ENCODE measurements at regions not wholly inside any gene's neighbourhood (a gene's known extent, or its start where the extent isn't known, plus 50 kb on each side); places are given as distances from the start of the nearest gene placed in this dataset.
"Not testable (repeated sequence)": the region's sequence is repeated elsewhere in the genome, so short reads cannot be mapped to it uniquely, and the experiment has no call there.

DNA sequence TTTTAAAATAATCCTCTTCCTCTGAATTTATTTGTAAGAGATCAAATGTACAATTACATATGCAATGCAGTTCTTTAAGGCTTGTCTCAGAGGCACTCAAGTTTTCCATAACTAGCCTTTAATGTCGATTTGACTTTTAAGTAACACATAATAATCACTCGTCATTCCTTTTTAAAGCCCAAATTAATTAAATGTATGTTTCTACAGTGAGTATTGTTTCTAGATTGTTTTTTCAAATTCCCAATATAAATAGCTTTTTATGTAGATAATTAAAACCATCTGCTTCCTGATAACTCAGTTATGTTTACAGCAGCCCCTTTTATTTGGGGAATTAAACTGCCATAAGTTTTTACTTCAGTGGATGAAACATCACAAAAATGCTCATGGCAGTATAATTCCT lies 185.1 kb downstream of the ETNK1 start:
- DNase-seq (ENCODE audit: low spot score) = no peak

DNA sequence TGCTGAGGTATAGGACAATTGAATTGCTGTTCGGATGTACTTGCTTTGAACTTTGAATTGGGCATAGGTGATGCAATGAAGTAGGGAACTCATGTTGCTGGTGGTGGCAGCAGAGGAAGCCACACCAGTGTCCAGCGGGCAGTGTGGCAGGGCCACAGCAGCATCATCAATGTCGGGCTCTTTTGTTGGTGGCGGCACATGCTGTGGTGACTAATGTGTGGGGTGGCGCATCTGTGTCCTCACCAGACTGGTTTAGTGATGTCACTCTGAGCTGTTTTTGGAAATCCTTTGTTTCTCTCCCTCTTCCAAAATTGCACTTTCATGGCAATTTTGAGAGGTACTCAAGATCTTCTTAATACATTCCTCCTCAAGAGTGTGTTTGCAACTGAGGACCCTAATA lies 187.6 kb downstream of the ETNK1 start:
- DNase-seq (ENCODE audit: low spot score) = no peak

DNA sequence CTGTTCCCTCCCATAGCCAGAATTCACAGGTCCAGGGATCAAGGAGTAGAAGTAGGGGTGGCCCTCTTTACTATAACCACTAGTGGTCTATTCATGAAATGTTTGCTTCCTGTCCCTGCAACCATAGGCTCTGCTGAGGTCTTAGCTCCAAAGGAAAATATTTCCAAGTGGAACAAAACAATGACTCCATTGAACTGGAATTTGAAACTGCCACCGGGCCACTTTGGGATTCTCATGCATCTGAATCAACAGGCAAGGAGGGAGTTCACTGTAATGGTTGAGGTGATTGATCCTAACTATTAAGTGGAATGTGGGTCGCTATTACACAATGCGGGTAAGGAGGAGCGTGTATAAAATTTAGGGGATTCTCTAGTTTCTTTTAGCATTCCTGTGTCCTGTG lies 197.0 kb downstream of the ETNK1 start:
- no peak for DNase-seq (ENCODE audit: low spot score)

DNA sequence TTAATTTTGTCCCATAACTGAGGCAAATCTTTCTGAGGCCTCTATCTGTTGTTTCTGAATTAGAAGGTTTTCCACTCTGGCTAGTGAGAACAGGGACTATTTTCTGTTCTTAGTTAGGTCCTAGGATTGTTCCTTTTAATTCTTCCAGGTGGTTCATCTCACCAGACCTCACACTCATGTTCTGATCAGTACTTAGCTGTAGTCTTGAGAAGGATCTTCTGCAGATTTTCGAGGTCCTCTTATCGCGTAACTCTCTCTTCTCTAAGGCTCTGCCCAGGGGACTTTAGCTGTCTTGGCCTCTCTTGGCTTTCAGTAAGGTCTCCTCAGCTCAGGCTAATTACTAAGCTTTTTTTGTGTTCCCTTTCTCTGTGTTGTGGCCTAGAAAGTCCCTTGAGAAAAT lies 201.1 kb downstream of the ETNK1 start:
- DNase-seq (ENCODE audit: low spot score) = no peak

DNA sequence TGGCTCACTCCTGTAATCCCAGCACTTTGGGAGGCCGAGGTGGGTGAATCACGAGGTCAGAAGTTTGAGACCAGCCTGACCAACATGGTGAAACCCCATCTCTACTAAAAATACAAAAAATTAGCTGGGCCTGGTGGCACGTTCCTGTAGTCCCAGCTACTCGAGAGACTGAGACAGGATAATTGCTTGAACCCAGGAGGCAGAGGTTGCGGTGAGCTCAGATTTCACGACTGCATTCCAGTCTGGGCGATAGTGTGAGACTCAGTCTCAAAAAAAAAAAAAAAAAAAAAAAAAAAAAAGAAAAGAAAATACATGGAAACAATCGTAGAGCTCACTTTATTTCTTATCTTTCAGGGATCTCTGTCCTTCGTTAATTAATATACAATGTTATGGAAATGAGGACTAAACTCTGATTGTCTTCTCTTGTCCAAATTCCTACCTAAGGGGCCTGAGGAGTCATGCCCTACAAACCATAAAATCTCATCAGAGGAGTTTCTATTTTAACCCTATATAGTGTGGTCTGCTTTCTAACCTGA lies 201.5 kb downstream of the ETNK1 start:
- not testable (repeated sequence) for DNase-seq (ENCODE audit: low spot score)

DNA sequence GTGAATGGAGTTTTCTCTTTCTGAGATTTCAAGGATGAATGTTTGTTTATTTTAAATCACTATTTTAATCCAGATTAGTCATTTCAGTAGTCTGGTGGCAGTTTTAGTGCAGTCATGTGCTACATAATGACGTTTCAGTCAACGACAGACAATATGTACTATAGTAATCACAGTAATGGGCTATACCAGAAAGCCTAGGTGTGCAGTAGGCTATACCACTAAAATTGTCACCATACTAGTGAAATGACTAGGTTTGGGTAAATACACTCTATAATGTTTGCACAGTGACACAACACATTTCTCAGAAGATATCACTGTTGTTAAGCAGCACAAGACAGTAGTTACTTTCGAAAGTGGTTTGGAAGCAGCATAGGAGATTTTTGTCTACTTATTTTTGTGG lies 203.1 kb downstream of the ETNK1 start:
- DNase-seq (ENCODE audit: low spot score) = no peak

DNA sequence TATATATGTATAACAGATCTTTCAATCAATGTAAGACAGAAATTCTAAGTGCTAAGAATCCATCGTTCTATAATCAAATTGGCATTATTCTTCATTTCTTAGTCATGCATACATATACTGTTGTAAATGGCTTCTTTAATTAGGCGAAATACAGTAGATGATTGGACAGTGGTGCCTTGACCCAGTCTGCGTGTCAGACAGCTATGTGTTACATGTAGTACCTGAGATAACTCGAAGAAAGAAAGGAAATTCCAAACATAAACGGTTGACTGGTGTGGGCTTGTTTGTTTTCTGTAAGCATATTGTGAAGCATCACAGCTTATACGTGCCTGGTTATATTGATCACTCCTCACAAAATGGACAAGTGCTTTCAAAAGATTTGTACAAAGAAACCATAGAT lies 210.5 kb downstream of the ETNK1 start:
- DNase-seq (ENCODE audit: low spot score) = no peak

DNA sequence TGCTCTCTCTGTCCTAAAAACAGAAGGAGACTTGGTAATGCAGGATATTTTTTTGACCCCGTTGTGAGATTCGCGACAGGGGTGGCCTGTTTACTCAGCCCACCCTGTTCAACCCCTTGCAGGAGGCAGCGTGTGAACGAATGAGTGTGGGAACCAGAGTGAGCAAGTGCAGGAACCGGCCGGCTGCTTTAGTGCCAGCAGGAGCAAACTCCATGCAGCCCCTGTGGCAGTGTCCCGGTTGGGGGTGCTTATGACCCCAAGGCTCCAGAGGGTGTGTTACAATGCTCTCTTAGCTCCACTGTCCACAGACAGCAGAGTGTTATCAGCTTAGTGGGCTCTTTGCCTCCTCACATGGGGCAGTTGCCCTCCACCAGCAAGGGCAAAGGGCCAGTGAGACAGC lies 225.2 kb downstream of the ETNK1 start:
- no peak for DNase-seq (ENCODE audit: low spot score)

DNA sequence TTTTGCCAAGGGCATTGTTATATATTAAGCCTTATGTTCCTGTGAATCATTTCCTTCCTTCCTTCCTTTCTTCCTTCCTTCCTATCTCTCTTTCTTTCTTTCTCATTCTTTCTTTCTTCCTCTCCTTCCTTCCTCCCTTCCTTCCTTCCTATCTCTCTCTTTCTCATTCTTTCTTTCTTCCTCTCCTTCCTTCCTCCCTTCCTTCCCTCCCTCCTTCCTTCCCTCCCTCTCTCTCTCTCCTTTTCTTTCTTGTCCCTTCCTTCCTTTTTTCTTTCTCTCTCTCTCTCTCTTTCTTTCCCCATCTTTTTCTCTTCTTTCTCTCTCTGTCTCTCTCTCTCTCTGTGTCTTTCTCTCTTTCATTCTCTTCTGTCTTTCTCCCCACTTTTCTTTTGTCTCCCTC lies 226.6 kb downstream of the ETNK1 start:
- no peak for DNase-seq (ENCODE audit: low spot score)

DNA sequence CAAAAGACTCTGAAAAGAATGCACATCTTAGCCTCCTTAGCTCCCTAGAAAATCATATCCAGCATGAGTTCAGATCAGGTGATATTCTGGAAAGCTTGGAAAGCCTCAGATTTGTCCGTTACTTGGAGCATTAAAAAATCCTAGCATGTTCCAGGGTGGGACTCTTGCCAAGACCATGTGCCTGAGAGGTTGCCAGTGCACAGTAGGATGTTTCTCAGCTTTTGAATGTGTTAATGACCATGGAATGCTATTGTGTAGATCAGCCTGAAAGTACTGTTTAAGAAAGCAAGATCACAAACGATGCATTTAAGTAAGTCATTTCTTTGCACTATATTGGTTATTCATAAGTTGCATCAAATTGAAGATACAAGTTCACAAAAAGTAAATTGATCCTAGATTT lies 230.5 kb downstream of the ETNK1 start:
- no peak for DNase-seq (ENCODE audit: low spot score)

DNA sequence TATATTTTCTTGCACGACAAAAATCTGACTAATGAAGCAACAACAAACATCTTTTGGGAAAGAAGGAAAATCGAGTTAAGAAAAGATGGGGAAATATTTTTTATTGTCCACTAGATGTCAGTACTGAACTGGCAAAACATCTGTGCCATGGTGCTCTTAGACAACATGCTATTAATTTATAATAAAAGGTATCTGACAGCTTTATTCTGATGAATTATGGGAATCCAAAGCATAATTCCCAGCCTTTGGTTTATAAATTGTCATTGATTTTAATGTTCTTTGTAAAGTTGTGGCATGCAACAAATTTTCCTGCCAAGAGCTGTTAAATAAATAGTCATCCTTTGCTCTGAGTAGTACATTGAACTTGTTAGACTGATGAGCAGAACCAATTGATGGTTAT lies 231.2 kb downstream of the ETNK1 start:
- peak; percentile 48 for DNase-seq (ENCODE audit: low spot score)

DNA sequence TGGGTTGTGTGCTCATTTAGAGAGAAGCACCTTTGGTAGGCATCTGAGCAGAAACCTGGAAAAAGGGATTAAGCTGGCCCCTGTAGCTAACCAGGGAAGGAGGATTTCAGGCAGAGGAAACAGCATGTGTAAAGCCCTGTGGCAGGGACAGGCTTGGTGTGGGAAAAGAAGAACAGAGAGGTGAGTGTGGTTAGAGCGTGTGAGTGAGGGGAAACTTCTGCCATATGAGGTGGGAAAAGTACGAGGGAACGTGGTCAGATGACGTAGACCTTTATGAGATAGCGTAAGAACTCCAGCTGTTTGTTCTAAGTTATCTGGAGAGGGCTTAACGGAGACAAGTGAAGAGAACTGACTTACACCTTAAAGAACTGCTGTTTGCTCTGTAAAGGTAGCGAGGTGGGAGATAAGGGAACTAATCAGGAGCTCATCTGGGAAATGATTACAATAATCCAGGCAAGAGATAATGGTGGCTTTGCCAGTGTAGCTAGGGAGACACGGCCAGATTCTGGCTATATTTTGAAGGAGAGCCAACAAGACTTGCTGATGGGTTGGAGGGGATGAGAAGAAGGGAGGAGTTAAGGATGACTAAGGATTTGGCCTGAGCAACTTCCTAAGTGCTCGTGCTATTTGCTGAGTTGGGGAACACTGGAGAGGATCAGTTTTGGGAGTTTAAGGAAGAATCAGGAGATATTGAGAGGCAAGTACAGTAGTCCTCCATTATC lies 234.0 kb downstream of the ETNK1 start:
- no peak for DNase-seq (ENCODE audit: low spot score)

DNA sequence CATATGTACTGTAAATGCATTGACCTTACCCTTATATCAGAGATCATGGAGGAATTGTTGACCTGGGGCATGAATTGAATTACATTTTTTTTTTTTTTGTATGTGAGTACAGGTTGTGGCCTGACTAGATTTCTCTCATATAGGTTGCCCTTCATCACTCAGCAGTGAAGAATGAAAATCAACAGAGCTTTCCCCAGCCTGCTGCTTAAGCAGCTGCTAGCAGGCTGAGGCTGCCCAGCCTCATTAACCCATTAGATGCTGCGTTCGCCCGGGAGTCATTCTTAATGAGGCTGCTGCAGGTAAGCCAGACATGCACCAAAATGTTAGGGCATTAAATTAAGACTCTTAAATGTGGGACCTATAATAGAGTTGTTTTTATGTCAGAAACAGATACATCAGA lies 236.0 kb downstream of the ETNK1 start:
- DNase-seq (ENCODE audit: low spot score) = no peak

DNA sequence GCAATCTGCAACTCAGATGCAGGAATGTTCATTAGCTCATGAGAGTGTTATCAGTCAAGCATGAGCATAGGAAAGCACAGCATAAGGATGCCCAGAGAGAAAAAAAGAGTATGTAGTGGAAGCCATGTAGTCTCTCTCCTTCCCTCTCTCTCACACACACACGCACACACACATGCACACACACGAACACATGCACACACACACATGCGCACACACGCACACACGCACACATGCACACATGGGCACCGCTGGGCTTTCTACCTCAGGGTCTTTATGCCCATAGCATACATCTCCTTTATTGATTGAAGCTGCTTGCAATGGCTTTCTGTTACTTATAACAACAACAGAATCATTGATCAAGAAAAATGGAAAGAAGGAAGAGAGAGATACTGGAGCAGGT lies 240.9 kb downstream of the ETNK1 start:
- no peak for DNase-seq (ENCODE audit: low spot score)

DNA sequence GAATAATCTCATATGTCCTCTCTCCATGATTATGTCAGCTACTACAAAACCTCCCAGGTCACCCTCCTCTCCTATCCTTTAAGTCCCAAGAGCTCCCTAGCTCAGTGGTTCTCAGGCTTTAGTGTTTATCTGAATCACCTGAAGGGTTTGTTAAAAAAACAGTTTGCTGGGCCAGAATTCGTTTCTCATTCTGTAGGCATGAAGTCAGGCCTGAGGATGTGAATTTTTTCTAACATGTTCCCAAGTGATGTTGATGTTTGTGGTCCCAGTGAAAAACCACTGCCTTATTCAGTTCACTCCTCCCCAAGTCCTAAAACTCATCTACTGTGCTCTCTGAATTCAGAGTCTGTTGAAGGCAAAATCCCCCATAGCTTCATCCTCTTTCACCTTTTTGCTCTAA lies 241.4 kb downstream of the ETNK1 start:
- no peak for DNase-seq (ENCODE audit: low spot score)

DNA sequence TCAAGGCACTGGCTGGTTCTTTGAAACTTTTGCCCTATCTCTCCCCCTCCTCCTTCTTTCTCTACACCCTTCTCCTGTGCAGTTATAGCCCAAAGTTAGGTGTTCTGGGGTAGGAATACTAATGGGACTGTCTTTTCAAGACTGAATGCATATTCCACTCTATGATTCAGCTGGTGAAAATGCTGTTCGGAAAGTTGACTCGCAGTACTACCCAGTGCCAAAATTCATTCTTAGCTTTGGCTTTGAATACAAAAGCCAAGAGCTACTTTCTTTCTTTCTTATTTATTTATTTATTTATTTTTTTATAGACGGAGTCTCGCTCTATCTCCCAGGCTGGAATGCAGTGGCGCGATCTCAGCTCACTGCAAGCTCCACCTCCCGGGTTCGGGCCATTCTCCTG lies 249.2 kb downstream of the ETNK1 start:
- DNase-seq (ENCODE audit: low spot score) = no peak

DNA sequence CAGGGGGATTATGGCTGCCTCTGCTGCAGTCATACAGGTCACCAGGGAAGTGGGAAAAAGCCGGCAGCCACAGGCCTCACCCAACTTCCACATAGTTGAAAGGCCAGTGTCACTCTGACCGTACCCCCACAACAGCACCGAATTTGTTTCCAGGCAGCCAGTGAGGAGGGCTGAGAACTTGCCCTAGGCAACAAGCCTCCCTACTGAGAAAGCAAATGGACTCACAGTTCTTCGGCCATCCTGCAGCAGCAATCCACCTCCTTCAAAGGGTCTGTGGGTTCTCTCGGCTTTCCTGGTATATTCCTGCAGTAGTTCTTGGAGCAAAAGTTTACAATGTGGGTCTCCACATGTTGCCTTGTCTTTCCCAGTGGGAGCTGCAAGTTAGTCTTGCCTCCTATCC lies 251.3 kb downstream of the ETNK1 start:
- DNase-seq (ENCODE audit: low spot score) = no peak

DNA sequence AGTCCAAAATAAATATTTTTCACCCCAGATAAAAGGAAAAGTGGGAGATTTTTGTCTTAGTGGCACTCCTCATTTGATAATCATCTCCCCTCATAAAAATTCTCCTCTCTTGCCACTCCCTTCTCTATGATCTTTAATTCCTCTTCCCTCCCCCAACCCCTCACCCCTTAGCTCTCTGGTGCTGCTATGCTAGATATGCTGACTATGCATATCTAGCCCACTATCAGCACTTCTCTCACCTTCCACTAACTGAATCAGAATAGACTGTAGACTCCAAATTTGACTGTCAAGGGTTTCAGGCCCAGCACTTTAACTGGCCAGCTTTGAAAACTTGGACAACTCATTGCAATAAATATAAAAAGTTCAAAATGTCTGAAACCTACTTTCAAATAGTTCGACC lies 254.2 kb downstream of the ETNK1 start:
- DNase-seq (ENCODE audit: low spot score) = no peak

DNA sequence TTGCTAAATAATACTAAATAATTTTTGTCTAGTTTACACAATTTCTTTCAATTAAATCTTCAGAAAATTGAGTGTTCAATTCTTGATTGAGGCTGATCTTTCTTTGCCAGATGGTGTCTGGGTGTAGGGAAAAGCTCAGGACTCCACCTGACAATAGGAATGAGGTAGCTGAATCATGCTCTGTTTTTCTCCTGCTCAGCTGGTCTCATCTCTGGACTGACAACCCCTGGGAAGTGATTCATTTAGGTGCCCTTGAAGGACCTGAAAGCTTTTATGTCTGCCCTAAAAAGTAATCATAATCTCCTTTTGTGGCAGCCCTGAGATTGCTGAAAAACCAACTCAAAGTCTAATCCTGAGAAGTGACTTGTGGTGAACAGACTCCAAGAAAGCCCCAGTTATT lies 255.4 kb downstream of the ETNK1 start:
- DNase-seq (ENCODE audit: low spot score) = no peak

DNA sequence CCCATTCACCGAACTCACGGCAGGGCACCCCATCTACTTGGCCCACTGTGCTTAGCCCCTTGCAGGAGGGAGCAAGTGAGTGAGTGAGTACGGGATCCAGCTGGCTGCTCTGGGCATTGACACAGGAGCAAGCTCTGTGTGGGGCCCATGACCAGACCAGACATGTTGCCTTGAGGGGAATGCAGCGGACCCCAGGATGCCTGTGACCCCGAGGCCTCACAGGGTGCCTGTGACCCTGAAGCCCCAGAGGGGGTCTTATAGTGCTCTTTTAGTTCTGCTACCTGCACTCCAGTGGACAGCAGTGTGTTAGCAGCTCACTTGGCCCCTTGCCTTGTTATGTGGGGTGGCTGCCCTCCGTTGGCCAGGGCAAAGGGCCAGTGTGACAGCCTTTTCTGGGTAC lies 255.8 kb downstream of the ETNK1 start:
- DNase-seq (ENCODE audit: low spot score) = no peak

DNA sequence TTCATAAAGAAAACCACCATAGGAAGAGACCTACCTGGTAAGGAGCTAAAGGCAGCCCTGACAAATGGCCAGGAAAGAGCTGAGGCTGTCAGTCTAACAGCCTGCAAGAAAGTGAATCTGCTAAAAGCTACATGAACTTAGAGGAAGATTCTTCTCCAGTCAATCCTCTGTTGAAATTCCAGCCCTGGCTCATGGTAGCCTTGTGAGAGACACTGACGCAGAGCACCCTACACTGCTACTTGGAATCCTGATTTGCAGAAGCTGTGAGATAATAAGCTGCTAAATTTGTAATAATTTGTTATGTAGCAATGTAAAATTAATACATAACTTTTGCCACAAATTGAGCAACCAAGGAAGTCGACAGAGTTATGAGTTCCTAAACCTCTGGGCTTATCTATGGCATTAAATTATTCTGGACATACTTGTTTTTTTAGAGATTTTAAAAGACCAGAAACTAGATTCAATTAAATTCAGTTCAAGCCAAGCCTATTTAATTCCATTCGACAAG lies 257.0 kb downstream of the ETNK1 start:
- no peak for DNase-seq (ENCODE audit: low spot score)

DNA sequence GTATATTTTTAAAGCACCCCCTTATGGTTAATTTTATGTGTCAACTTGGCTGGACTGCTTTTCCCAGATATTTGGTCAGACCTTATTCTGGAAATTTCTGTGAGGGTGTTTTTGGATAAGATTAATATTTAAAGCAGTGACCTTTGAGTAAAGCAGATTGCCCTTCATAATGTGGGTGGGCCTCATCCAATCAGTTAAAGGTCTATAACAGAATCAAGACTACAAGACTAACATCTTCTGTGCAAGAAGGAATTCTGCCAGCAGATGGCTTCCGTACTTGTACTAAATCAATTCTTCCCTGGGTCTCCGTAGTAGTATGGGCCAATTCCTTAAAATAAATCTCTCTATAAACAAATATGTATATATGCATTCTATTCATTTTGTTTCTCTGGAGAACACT lies 257.6 kb downstream of the ETNK1 start:
- DNase-seq (ENCODE audit: low spot score) = no peak

DNA sequence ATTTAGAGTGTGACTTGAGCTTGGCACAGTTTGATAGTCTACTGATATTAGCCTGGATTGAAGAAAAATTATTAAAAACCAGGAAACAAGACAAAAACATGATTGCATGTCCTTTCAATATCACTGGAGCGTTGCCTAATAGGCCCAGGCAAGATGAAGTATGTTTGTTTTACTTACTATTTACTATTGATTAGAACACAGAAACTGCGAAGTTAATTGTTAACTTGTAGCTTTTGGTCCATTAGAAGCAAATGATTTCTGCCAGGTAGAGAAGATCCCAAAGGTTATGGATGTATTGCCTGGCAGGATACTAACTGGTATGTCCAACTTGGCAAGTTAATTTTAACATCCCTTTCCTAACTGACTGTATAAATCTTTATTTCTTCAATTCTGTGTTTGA lies 268.9 kb downstream of the ETNK1 start:
- DNase-seq (ENCODE audit: low spot score) = no peak

DNA sequence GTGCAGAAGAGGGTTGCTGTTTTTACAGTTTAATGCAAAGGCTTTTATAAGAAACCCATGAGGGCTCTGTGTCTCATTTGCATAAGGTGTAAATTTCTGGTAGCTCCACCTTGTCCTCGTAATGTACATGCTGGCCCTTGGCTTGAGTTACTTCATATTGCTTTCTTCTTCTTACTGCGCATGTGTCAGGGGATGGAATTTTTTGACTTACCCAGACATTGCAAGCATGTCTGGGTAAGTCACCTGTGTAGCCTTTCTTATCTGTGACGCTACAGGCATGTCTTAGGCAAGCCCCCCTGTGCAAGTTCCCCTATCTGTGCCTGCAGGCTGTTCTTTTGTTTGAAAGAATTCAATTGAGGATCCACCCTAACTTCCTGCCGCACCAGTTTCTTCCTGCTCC lies 274.2 kb downstream of the ETNK1 start:
- DNase-seq (ENCODE audit: low spot score) = no peak
